Natural killer cell treated with Interleukin-12 subunit alpha and Interleukin-12 subunit beta and Interleukin-15 and Interleukin-18, amount 100 ng/mL, for 72 hours (primary cell): ENCODE measurements at regions not wholly inside any gene's neighbourhood (a gene's known extent, or its start where the extent isn't known, plus 50 kb on each side); places are given as distances from the start of the nearest gene placed in this dataset.
"Not testable (repeated sequence)": the region's sequence is repeated elsewhere in the genome, so short reads cannot be mapped to it uniquely, and the experiment has no call there.

ENCODE experiments used
- ATAC-seq, 2 donors: fragments of 150-1000 bp; cut with Tn5 transposase in 1 of 2; sonication (Bioruptor Pico), chemical (Tn5 transposase) in 1 of 2; 2 replicates each; pipeline ENCODE4 v1.10.0; 2021
- DNase-seq: peaks from one replicate; pipeline ENCODE4 v3.0.0; 2022; ENCODE audit warnings: low spot score
- H3K27ac Mint-ChIP-seq, 2 donors: 1 replicate in 1 of 2; 2 replicates in 1 of 2; pipeline ENCODE4 v1.8.0; 2022; ENCODE audit warnings: mixed read lengths in 2 of 2, mild to moderate bottlenecking in 1 of 2, moderate library complexity in 1 of 2
- H3K27me3 Mint-ChIP-seq, 2 donors: 1 replicate in 1 of 2; 2 replicates in 1 of 2; pipeline ENCODE4 v1.8.0; 2022; ENCODE audit warnings: mixed read lengths in 2 of 2
- H3K36me3 Mint-ChIP-seq: one replicate; pipeline ENCODE4 v1.8.0; 2022; ENCODE audit warnings: mixed read lengths
- H3K4me1 Mint-ChIP-seq, 2 donors: 1 replicate in 1 of 2; 2 replicates in 1 of 2; pipeline ENCODE4 v1.8.0; 2022; ENCODE audit warnings: low read depth in 2 of 2, mixed read lengths in 2 of 2, mild to moderate bottlenecking in 1 of 2
- H3K4me3 Mint-ChIP-seq: one replicate; pipeline ENCODE4 v1.8.0; 2022; ENCODE audit warnings: mixed read lengths
- H3K9me3 Mint-ChIP-seq: 2 replicates; pipeline ENCODE4 v1.8.0; 2022; ENCODE audit warnings: mixed read lengths

DNA sequence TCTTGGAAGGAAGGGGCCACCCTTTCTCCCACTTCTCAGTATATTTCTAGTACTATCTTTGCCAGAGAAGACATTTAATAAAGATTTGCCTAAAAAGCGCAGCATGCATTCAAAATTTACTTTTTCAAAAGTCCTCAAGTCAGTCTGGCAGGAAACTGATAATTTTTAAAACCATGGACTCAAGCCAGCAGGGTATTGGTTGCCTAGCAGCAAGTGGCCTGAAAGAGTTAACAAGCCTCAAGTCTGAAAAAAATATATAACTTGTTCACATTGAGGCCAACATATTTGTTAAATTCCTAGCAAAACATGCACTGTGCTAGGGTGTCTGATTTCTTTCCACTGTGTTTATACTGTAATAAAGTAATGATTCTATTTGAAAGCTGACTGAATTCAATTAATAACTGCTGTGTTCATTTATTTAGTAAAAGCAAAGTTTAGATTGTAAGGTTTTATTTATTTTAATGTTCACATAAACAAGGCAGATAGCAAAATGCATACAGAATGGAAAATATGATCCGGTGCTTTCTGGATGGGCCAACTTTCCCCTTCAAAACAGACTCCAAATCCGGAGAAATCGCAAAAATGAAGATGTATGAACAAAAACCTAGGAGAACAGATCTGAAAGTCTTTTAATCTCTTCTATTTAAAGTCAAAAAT lies 218.5 kb upstream of the FGF13 start:
- no peak overlapping the region for H3K4me3 Mint-ChIP-seq

DNA sequence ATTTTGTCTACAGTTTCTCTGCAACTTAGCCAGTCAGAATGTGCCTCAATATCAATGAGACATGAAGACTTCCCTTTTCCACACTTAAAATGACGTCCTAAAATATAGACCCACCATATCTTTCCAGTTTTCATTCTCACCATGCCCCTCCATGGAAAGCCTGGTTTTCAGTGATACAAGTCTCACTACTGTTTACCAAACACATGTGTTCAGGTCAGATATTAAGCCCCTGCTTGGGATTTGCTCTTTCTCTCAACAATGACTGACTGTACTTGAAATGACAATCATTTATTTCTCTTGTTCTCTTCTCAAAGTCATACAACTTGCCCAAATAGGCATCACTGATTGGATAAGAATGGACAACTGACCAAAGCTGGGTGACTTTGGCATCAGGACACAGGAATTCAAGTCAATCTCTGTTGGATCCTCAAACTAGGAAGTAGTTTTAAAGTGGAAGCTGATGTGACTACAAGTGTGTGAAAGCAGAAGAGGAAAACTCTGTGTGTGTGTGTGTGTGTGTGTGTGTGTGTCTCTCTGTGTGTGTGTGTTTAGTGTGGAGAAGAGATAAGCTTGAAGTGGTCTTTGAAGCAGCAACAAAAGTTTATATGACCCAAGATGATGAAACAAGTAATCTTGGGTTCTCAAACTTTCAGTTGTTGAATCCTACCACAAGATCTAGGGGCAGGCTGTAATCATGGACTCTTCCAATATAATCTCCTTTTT lies 217.4 kb upstream of the FGF13 start:
- no peaks in the 10 kb centered on the region for H3K4me1 Mint-ChIP-seq
- no peak overlapping the region for H3K27ac Mint-ChIP-seq
- no peaks in the 10 kb centered on the region for H3K36me3 Mint-ChIP-seq
- peaks cover 0 to 11% of the 10 kb centered on the region in 2 donors for H3K27me3 Mint-ChIP-seq
- H3K4me3 Mint-ChIP-seq = no peak overlapping the region
- no peak for DNase-seq
- H3K9me3 Mint-ChIP-seq = no peaks in the 10 kb centered on the region
- no peak for ATAC-seq

More for the DNA sequence above, 218.5 kb upstream of the FGF13 start:
- ATAC-seq (no peak), DNase-seq (no peak)
- Mint-ChIP-seq H3K36me3 (no peaks in the 10 kb centered on the region), H3K27ac (no peak overlapping the region), H3K27me3 (peaks cover 0 to 11% of the 10 kb centered on the region in 2 donors), H3K9me3 (no peaks in the 10 kb centered on the region), H3K4me1 (no peaks in the 10 kb centered on the region)

DNA sequence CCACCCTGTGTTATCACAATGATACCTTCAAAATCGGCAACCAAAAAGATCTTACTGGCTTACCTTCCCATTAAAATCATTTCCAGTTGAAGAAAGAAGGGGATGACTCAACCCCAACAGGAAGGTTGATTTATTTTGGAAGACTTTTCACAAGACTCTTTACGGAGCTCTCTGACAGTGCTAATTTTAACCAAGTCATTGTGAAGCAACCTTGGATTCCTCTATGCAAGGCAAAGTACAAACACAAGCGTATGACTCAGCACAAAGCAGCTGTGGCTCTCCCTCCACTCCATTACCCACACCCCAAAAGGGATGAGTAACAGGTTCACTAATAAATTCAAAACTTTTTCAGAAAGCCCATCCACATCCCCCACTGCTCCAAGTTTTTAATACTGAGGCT lies 213.8 kb upstream of the FGF13 start:
- peaks cover 0 to 16% of the 10 kb centered on the region in 2 donors for H3K27me3 Mint-ChIP-seq
- H3K36me3 Mint-ChIP-seq = no peaks in the 10 kb centered on the region
- H3K27ac Mint-ChIP-seq = no peak overlapping the region
- no peak overlapping the region for H3K4me3 Mint-ChIP-seq
- ATAC-seq (no peak), DNase-seq (no peak)
- H3K9me3 Mint-ChIP-seq = no peaks in the 10 kb centered on the region
- no peaks in the 10 kb centered on the region for H3K4me1 Mint-ChIP-seq

DNA sequence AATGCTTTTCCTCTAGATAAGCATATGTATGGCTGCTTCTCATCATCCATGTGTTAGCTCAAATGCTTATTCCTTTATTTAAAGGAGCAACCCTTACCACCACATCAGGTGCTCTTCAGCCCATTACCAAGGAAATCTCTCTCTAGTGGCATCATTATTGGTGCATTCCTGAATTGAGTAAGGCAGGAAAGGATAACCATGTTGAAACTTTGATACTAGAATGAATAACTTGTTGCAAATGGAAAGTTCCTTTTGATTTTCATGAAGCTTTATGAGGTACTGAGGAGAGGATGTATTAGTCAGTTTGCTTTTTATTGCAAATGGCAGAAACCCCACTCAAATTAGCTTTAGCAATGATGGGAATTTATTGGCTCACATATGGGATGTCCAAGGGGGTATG lies 212.3 kb upstream of the FGF13 start:
- Mint-ChIP-seq H3K36me3 (no peaks in the 10 kb centered on the region), H3K27me3 (peaks cover 0 to 12% of the 10 kb centered on the region in 2 donors), H3K4me3 (no peak overlapping the region), H3K27ac (no peak overlapping the region), H3K9me3 (no peaks in the 10 kb centered on the region), H3K4me1 (no peaks in the 10 kb centered on the region)
- no peak for DNase-seq
- ATAC-seq = no peak

DNA sequence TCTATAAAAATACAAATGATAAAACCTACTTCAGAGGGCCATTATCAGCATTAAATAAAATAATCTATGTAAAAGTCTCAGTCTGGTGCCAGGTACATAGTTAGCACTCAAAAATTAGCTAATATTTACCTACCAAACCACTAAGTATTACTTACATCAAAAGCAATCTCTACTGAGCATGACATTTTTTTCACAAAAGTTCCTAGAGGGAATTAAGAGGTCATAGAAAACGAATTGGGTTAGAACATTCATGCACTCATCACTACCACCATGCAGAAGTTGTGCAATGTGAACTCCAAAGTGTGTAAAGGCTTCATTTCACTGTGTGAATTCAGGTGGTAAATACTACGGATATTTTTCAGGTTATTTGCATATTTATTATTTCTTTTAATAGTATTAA lies 209.5 kb upstream of the FGF13 start:
- H3K27me3 Mint-ChIP-seq = peaks cover 0 to 6% of the 10 kb centered on the region in 2 donors

DNA sequence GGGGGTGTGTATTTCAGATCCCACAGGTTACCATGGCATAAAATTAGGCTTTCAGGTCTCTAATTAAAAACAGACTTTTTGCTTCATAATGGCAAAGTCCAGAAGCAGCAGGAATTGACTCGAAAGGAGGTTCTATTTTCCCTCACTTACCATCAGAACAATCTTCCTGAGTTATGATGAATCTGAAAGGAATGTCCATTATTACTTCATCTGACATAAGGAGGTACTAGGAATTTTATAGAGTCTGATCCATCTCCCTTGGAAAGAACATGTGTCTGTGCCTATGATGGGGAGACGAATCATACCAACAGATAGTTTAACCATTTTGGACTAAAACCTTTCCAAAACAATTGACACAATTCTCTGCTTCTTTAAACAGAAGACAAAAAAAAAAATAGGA lies 206.3 kb upstream of the FGF13 start:
- H3K9me3 Mint-ChIP-seq = peaks cover 3% of the 10 kb centered on the region
- H3K27me3 Mint-ChIP-seq = peaks cover 0 to 6% of the 10 kb centered on the region in 2 donors
- H3K36me3 Mint-ChIP-seq = no peaks in the 10 kb centered on the region
- no peak overlapping the region for H3K27ac Mint-ChIP-seq
- DNase-seq (no peak), ATAC-seq (no peak)
- H3K4me3 Mint-ChIP-seq = no peak overlapping the region
- H3K4me1 Mint-ChIP-seq = no peaks in the 10 kb centered on the region

More for the DNA sequence above, 209.5 kb upstream of the FGF13 start:
- DNase-seq (no peak), ATAC-seq (no peak)
- no peaks in the 10 kb centered on the region for H3K9me3 Mint-ChIP-seq
- H3K4me3 Mint-ChIP-seq = no peak overlapping the region
- H3K4me1 Mint-ChIP-seq = no peaks in the 10 kb centered on the region
- H3K27ac Mint-ChIP-seq = no peak overlapping the region
- no peaks in the 10 kb centered on the region for H3K36me3 Mint-ChIP-seq

DNA sequence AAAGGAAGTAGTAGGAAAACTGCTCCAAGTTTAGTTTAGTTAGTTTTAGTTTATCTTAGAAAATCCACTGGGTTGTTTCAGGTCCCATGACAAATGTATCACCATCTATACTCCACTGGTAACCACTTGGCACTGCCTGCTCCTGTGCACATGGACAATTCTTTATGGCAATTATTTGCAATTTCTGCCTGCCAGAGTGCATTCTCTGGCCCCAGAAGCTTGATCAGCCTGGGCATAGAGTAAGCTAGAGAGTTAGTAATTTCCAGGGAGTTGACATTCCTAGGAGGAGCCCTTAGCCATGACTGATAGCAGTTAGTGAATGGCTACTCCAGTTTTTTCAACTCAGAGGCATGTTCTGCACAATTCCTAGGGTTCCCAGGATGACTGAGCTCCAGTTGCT lies 203.2 kb upstream of the FGF13 start:
- Mint-ChIP-seq H3K27me3 (peaks cover 0 to 5% of the 10 kb centered on the region in 2 donors), H3K36me3 (no peaks in the 10 kb centered on the region), H3K4me1 (no peaks in the 10 kb centered on the region), H3K4me3 (no peak overlapping the region), H3K27ac (no peak overlapping the region), H3K9me3 (peaks cover 3% of the 10 kb centered on the region)
- DNase-seq (no peak), ATAC-seq (no peak)

DNA sequence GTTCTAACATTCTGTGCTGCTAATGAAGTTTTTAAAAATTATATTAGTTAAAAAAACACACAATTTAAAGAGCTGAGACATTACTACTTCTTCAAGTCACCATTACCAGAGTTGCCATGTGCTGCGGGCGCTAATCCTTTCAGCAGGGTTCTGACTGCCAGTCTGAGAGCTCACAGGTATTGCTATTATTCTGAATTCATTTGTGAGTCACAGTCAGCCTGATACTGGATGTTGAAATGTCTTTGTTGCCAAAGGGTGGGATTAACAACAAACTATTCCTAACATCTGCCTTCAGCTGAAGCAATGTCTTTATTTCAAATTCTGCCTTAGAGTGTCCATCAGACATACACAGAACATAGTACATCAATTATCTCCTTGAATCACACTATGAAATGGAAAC lies 197.1 kb upstream of the FGF13 start:
- Mint-ChIP-seq H3K9me3 (peaks cover 3% of the 10 kb centered on the region), H3K27me3 (peaks cover 0 to 7% of the 10 kb centered on the region in 2 donors)
- DNase-seq = no peak

DNA sequence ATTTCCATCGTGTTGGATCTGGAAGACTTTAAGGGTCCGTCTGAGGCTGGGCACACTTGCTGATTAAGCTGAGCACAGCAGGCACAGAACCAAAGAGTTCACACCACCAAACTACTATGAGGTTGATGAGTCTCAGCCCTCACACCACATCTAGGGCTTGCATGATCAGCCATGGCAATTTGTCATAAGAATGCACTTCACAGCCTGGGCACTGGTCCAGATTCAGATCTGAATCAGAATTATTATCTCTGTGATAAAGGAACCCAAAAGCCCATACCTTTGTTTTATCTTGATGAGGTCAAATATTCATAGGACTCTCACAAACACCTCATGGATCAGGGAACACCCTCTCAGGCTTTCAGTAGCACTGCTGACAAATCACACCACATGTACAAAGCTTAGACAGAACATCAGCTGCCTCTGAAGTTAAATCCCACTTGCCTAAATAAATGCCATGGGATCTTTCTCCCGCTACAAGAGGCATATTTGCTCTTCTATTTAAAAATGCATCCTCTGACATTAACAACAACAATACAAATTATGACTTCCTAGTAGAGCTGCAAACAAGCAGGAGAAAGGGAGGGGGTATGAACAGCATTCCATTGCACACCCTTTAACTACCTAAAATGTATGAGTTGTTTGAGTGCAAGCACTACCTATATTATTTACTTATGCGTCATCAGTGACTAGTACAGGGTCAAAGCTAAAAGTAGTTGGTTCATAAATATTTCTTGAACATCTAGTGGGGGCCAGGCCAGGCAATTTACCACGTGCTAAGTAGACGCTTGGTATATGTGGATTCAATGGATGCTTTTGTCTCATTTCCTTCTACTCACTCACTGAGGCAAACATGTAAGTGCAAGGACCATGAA lies 186.3 kb upstream of the FGF13 start:
- H3K27me3 Mint-ChIP-seq = peaks cover 3 to 8% of the 10 kb centered on the region in 2 donors
- H3K9me3 Mint-ChIP-seq = no peaks in the 10 kb centered on the region
- ATAC-seq (no peak), DNase-seq (no peak)
- H3K36me3 Mint-ChIP-seq = no peaks in the 10 kb centered on the region
- H3K27ac Mint-ChIP-seq = no peak overlapping the region
- no peaks in the 10 kb centered on the region for H3K4me1 Mint-ChIP-seq
- no peak overlapping the region for H3K4me3 Mint-ChIP-seq

More for the DNA sequence above, 197.1 kb upstream of the FGF13 start:
- Mint-ChIP-seq H3K36me3 (no peaks in the 10 kb centered on the region), H3K4me1 (no peaks in the 10 kb centered on the region), H3K4me3 (no peak overlapping the region), H3K27ac (no peak overlapping the region)
- ATAC-seq = no peak

DNA sequence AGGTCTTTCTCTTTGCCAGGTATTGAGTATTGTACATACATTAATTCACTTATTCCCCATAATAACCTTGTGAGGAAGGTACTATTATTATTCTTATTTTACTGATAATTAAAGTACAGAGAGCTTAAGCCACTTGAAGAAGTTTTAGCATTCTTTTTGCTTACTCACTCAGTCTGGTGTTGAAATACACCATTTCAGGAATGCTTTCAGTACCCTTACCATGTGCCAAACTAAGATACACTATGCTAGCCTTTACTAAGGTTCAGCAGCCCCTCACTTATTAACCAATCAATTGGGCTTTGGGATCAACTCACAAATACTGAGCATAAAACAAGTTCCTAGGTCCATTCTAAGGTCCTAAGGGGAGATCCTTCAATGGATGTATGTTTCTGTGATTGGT lies 179.0 kb upstream of the FGF13 start:
- DNase-seq (no peak), ATAC-seq (no peak)
- Mint-ChIP-seq H3K36me3 (no peaks in the 10 kb centered on the region), H3K4me3 (no peak overlapping the region), H3K27me3 (peaks cover 0 to 10% of the 10 kb centered on the region in 2 donors), H3K27ac (no peak overlapping the region), H3K4me1 (no peaks in the 10 kb centered on the region), H3K9me3 (peaks cover 6% of the 10 kb centered on the region)

DNA sequence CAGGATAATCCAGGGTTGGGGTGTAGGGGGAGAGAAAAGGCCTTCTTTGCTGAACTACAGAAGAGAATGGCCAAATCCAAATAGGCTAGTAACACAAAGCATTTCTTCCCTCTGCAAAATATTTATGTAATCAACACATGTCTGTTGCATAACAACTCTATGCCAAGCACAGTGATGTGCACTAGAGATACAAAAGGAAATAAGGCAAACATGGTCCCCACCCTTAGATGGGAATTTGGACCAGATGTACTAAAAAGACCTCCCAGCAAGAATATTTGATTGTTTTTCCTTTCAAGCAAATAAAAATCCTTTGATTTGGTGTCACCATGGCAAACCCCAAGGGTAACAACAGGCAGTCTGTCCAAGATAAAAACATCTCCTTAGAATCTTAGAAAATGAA lies 177.6 kb upstream of the FGF13 start:
- Mint-ChIP-seq H3K4me3 (no peak overlapping the region), H3K36me3 (no peaks in the 10 kb centered on the region), H3K27me3 (peaks cover 0 to 13% of the 10 kb centered on the region in 2 donors), H3K9me3 (peaks cover 6% of the 10 kb centered on the region), H3K27ac (no peak overlapping the region), H3K4me1 (no peaks in the 10 kb centered on the region)
- DNase-seq (no peak), ATAC-seq (no peak)

DNA sequence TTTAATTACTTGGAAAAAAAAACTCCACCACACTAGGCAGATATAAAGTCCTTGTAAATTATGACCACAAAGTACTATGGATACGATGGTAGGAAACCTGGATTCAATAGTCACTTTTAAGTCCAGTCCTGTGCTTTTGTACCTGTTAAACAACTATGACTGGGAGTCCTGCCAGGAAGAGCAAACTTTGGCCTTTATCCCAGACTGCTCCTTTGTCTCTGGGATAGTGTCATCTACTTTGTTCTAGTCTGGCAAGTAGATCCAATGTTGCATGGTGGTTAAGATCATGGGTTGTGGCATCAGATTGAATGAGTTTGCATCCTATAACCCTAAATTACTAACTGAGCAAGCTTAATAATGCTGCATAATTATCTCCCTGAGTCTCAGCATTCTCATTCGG lies 175.3 kb upstream of the FGF13 start:
- Mint-ChIP-seq H3K27ac (no peak overlapping the region), H3K9me3 (peaks cover 6% of the 10 kb centered on the region), H3K36me3 (no peaks in the 10 kb centered on the region), H3K4me3 (no peak overlapping the region), H3K27me3 (peaks cover 0 to 13% of the 10 kb centered on the region in 2 donors), H3K4me1 (no peaks in the 10 kb centered on the region)
- ATAC-seq = no peak
- DNase-seq = no peak

DNA sequence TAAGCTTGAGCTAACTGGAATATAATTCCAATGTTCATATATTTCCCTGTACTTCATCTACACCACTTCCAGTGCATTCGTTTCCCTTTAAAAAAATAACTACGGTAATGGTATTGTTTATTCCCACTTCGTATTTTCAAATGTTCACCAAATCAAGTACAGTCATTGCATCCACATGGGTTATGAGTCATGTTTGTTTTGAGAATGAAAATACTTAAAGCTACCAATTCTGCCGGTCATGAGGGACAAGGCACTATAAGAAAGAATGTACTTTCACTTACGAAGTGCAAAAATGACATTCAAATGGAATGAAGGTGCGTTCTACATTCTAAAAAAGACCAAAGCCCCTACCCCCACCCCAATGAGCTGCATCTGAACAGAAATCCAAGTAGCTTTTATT lies 174.4 kb upstream of the FGF13 start:
- no peak overlapping the region for H3K4me3 Mint-ChIP-seq
- H3K27me3 Mint-ChIP-seq = peaks cover 0 to 18% of the 10 kb centered on the region in 2 donors
- H3K27ac Mint-ChIP-seq = no peak overlapping the region
- no peaks in the 10 kb centered on the region for H3K4me1 Mint-ChIP-seq
- peaks cover 6% of the 10 kb centered on the region for H3K9me3 Mint-ChIP-seq
- H3K36me3 Mint-ChIP-seq = no peaks in the 10 kb centered on the region
- no peak for DNase-seq
- no peak for ATAC-seq

DNA sequence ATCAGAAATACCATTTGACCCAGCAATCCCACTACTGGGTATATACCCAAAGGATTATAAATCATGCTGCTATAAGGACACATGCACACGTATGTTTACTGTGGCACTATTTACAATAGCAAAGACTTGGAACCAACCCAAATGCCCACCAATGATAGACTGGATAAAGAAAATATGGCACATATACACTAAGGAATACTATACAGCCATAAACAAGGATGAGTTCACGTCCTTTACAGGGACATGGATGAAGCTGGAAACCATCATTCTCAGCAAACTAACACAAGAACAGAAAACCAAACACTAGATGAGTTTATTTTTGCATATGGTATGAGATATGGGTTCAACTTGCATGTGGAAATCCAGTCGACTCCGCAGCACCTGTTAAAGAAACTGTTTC lies 168.8 kb upstream of the FGF13 start:
- H3K4me1 Mint-ChIP-seq, DNase-seq, H3K27ac Mint-ChIP-seq, H3K36me3 Mint-ChIP-seq, H3K4me3 Mint-ChIP-seq, H3K9me3 Mint-ChIP-seq, ATAC-seq: not testable (repeated sequence)
- H3K27me3 Mint-ChIP-seq = peaks cover 0 to 12% of the 10 kb centered on the region in 2 donors
